AG04449 (cell line): ENCODE measurements at regions not wholly inside any gene's neighbourhood (a gene's known extent, or its start where the extent isn't known, plus 50 kb on each side); places are given as distances from the start of the nearest gene placed in this dataset.

Source experiments
- CTCF ChIA-PET: fragments of 350-600 bp; formaldehyde crosslinking; extraction: SDS; loops from one replicate; lab custom pipeline; 2021; ENCODE audit warnings: antibody characterized with exemption; lab: Yijun Ruan, JAX
- POLR2A ChIA-PET: fragments of 400-600, 350-600 bp; formaldehyde crosslinking; extraction: SDS; loops from one replicate; lab custom pipeline; 2020; ENCODE audit warnings: antibody characterized with exemption, inconsistent platforms; lab: Yijun Ruan, JAX
- DNase-seq: peaks from one replicate; pipeline ENCODE4 v3.0.0-alpha.2; 2010; ENCODE audit warnings: low read depth, low spot score
- H3K4me3 ChIP-seq: 2 replicates; pipeline ENCODE4 v1.5.1; 2011; ENCODE audit warnings: low read depth, mild to moderate bottlenecking, control low read depth, low read length
- TF ChIP-seq, protein P1 (sequence below): IDR thresholded peaks from one replicate; pipeline ENCODE4 v1.5.1; 2011; ENCODE audit warnings: mild to moderate bottlenecking, moderate library complexity, low read length, control low read depth, inconsistent platforms; ENCODE audit not compliant: insufficient read depth; ENCODE audit errors: missing control alignments

DNA sequence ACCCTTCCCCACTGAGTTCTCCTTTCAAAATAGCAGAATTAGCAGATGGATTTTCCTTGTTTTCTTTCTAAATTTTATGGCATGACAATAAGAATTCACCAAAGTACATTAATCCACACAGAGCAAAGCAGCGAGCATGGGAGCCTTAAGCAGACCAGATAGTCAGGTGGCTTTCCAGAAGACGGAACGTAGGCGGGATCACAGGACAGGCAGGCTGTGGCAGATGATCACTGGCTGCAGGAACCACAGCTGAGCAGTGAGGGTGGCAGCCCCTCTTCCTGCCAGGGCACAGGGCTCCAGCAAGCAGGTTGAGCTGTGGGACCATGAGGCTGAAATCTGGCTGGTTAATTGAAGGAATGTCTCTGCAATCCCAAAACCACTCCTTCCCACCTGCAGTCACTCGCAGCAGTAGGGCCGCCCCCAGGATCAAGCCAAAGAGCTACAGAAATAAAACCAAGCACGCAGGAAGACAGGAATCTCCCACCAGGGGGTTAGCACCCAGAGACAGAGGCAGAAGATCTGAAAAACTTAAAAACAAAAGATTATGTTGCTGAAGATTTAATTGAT is 259.9 kb downstream of the EIPR1 start:
- POLR2A ChIA-PET = no interaction called here
- TF ChIP-seq, protein P1, sequence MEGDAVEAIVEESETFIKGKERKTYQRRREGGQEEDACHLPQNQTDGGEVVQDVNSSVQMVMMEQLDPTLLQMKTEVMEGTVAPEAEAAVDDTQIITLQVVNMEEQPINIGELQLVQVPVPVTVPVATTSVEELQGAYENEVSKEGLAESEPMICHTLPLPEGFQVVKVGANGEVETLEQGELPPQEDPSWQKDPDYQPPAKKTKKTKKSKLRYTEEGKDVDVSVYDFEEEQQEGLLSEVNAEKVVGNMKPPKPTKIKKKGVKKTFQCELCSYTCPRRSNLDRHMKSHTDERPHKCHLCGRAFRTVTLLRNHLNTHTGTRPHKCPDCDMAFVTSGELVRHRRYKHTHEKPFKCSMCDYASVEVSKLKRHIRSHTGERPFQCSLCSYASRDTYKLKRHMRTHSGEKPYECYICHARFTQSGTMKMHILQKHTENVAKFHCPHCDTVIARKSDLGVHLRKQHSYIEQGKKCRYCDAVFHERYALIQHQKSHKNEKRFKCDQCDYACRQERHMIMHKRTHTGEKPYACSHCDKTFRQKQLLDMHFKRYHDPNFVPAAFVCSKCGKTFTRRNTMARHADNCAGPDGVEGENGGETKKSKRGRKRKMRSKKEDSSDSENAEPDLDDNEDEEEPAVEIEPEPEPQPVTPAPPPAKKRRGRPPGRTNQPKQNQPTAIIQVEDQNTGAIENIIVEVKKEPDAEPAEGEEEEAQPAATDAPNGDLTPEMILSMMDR = no peak
- DNase-seq = no peak
- H3K4me3 ChIP-seq = no peak overlapping the region
- CTCF ChIA-PET = no interaction called here

DNA sequence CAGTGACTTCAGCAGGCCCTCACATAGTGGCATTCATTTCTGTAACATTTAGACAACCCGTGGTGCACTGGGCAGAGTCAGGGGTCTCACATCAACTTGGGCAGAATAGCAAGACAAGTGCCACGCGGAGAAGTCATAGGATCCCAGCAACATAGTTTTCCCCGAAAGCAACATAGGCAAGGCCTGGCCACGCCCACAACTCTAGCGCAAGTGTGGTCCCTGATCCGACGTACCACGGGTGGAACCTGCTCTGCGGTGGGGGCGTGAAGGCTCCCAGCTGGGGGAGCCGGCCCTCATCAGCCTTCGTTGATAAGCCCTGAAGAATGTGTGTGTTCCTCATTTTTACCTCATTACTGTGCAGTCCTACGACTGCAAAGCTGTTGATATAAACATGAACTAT is 261.2 kb downstream of the EIPR1 start:
- no peak overlapping the region for H3K4me3 ChIP-seq
- no peak for DNase-seq
- TF ChIP-seq, protein P1 = no peak
- ChIA-PET CTCF (no interaction called here), POLR2A (no interaction called here)

DNA sequence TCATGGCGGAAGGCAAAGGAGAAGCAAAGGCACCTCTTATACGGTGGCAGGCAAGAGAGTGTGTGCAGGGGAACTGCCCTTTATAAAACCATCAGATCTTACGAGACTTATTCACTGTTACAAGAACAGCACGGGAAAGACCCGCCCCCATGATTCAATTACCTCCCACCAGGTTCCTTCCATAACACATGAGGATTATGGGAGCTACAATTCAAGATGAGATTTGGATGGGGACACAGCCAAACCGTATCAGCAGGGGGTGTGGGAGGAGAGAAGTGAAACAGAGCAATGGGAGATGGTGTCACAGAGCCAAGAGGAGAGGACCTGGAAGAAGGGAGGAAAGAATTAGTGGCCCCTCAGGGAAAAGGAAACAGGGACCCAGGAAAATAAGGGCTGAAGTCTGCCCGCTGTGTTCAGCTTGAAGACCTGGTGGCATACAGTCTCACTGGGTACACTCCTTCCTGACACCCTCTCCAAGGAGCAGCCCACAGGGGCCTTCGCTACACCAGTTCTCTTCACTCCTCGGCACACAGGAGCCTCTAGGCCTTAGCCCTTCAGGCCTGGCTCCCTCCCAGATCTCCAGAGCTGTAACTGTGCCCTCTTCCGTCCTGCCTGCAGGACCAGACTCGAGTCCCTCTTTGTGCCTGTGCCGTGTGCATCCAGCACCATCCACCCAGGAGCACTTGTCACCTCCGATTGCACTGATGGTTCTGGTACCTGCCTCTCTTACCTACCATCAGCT is 262.1 kb downstream of the EIPR1 start:
- POLR2A ChIA-PET = no interaction called here
- no peak overlapping the region for H3K4me3 ChIP-seq
- CTCF ChIA-PET = no interaction called here
- TF ChIP-seq, protein P1 = no peak
- no peak for DNase-seq

DNA sequence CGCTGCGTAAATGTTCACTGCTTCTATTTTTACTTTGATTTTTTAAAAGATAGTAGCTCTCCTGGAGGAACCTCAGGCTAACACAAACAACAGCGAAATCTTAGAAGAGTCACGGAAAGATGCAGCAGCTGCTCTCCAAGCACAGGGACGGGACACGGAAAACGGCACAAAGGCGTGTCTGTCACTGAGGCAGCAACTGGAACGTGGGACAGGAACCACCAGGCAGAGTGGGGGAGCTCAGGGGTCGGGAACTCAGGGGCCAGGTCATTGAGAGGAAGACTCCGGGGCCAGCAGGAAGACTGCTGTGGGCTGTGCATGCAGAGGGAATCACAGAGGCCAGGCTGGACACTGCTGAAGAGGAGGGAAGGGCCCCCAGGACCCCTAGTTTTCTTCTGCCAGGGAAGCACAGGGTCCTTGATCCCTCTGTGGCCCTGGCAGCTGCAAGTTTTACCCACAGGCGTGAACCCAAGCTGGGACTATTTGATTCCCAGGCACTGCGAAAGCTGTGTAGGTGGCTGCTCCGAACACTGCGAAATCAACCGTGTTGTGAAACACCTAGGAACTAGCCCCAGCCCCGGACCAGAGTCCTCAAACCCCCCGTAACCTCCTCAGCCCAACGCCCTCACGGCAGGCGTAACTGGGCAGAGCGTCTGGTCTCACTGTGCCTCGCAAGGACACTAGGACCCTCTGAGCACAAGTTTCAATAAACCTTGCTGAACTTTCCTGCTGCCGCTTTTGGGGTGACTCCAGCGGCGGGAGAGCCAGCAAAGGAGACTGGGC is 263.0 kb downstream of the EIPR1 start:
- TF ChIP-seq, protein P1 = no peak
- CTCF ChIA-PET = no interaction called here
- DNase-seq = no peak
- POLR2A ChIA-PET = no interaction called here
- H3K4me3 ChIP-seq = no peak overlapping the region

DNA sequence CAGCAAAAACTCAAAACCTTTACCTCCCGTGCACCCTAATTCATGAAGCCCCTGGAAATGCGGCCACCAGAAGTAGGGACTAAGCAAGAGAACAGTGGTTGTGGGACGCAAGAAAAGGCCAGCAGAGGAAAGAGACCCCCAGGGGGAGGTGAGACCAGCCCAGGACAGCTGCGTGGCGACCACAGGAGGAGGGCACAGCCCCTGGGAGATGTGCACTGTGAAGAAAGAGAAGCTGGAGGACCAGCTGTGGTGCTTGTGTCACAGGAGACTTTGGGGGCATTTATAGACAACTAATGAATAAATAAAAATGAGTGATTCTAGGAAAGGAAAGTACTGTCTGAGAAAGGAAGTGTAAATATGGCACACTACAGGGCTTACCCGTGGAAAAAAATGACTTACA is 263.8 kb downstream of the EIPR1 start:
- POLR2A ChIA-PET = no interaction called here
- TF ChIP-seq, protein P1 = no peak
- no peak for DNase-seq
- H3K4me3 ChIP-seq = no peak overlapping the region
- CTCF ChIA-PET = no interaction called here

DNA sequence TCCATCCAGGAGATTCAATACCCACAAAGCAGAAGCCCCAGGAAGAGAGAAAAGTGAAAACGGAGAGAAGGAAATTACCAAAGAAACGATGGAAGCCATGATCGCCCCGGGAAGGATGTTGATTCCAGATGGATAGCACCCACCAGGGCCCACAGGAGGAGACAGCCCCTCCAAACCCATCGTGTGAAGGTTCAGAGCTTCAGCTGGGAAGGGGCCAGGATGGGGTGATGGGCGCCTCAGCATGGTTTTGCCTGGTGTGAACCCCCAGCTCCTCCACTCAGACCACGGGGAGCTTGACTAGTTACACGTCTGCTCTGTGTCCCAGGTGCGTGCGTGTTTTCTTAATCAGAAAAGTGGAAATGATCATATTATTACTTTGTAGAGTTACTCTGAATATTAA is 264.5 kb downstream of the EIPR1 start:
- POLR2A ChIA-PET = no interaction called here

More for the DNA sequence above, 264.5 kb downstream of the EIPR1 start:
- DNase-seq = no peak
- TF ChIP-seq, protein P1 = no peak
- no peak overlapping the region for H3K4me3 ChIP-seq
- CTCF ChIA-PET = no interaction called here
